HepG2 (cell line): ENCODE measurements at regions not wholly inside any gene's neighbourhood (a gene's known extent, or its start where the extent isn't known, plus 50 kb on each side); places are given as distances from the start of the nearest gene placed in this dataset.

Experiments used
- ATAC-seq: fragments of 200-7000 bp; cut with Tn5 transposase; 3 replicates; pipeline ENCODE4 v1.9.1; 2020; ENCODE audit warnings: mild to moderate bottlenecking, moderate library complexity
- BruUV-seq: library from RNA; stranded (reverse); fragments of 400-500 nt; replicated peaks from 2 replicates; lab custom pipeline; 2021; lab: Mats Ljungman, UMichigan
- CTCF ChIA-PET: fragments of 300-600 bp; formaldehyde crosslinking; extraction: SDS; loops from one replicate; lab custom pipeline; 2021; ENCODE audit warnings: low total read pairs, inconsistent platforms, low intra/inter-chr PET ratio; lab: Yijun Ruan, JAX
- POLR2A ChIA-PET: fragments of 350-600 bp; sonication (Branson Sonifier 250); formaldehyde crosslinking; loops from one replicate; lab custom pipeline; 2020; ENCODE audit warnings: antibody characterized with exemption, inconsistent platforms; lab: Yijun Ruan, JAX
- DNase-seq: peaks from one replicate; pipeline ENCODE4 v3.0.0-alpha.2; 2015; ENCODE audit warnings: low spot score
- FAIRE-seq: peaks from 3 replicates; lab custom pipeline; 2011; peaks lifted over from hg19 to GRCh38; lab: Jason Lieb, UNC
- H2AFZ ChIP-seq: one replicate; pipeline ENCODE4 v1.6.1; 2011; ENCODE audit warnings: low read length, inconsistent platforms
- H3K27ac ChIP-seq: fragments of 300-600 bp; 3 replicates; pipeline ENCODE4 v1.8.0; 2011; ENCODE audit warnings: mixed run types, mild to moderate bottlenecking, mixed read lengths, low read length, inconsistent platforms; ENCODE audit not compliant: insufficient read depth; ENCODE audit errors: extremely low read length
- H3K27me3 ChIP-seq, 2 experiments: fragments of 200-600 bp in 1 of 2; 2 replicates in 1 of 2; 3 replicates in 1 of 2; pipeline versions ENCODE4 v1.6.0 to v1.8.0; 2011; ENCODE audit warnings: low read length in 2 of 2, mild to moderate bottlenecking in 2 of 2, moderate library complexity in 2 of 2, inconsistent platforms in 1 of 2; ENCODE audit not compliant: insufficient read depth in 2 of 2, control insufficient read depth in 1 of 2
- H3K36me3 ChIP-seq, 2 experiments: fragments of 200-600 bp in 1 of 2; replicated peaks in 1 of 2; 2 replicates in 1 of 2; 3 replicates in 1 of 2; pipeline versions ENCODE4 v1.5.1 to v1.8.0; 2011; ENCODE audit warnings: low read length in 2 of 2, inconsistent platforms in 1 of 2; ENCODE audit not compliant: insufficient read depth in 2 of 2, control insufficient read depth in 1 of 2
- H3K4me1 ChIP-seq: 2 replicates; pipeline ENCODE4 v1.5.1; 2012; ENCODE audit warnings: low read length, inconsistent platforms; ENCODE audit not compliant: insufficient read depth
- H3K4me2 ChIP-seq: 2 replicates; pipeline ENCODE4 v1.6.0; 2011; ENCODE audit warnings: low read depth, low read length, inconsistent platforms
- H3K4me3 ChIP-seq, 3 experiments: fragments of 200-600 bp in 1 of 3; sonication (generic), shearing (Covaris generic) in 1 of 3; replicated peaks in 1 of 3; 2 replicates each; pipeline ENCODE4 v1.5.1; 2011 to 2016; ENCODE audit warnings: low read length in 3 of 3, inconsistent platforms in 2 of 3, low read depth in 2 of 3, mild to moderate bottlenecking in 2 of 3, control low read depth in 1 of 3, mixed read lengths in 1 of 3; ENCODE audit not compliant: insufficient read depth in 1 of 3
- H3K79me2 ChIP-seq: one replicate; pipeline ENCODE4 v1.6.1; 2011; ENCODE audit warnings: low read length, inconsistent platforms; ENCODE audit not compliant: insufficient read depth
- H3K9ac ChIP-seq: 2 replicates; pipeline ENCODE4 v1.6.0; 2011; ENCODE audit warnings: mild to moderate bottlenecking, low read depth, low read length, inconsistent platforms; ENCODE audit not compliant: insufficient read depth
- H3K9me3 ChIP-seq: 2 replicates; pipeline ENCODE4 v1.5.1; 2012; ENCODE audit warnings: mild to moderate bottlenecking, low read length
- H4K20me1 ChIP-seq: 2 replicates; pipeline ENCODE4 v1.6.0; 2011; ENCODE audit warnings: inconsistent platforms, mild to moderate bottlenecking, low read length, moderate library complexity; ENCODE audit not compliant: insufficient read depth
- ELF1 ChIP-seq: sonication (generic); formaldehyde crosslinking; IDR thresholded peaks from 2 replicates; pipeline ENCODE4 v1.4.0; 2020; ENCODE audit warnings: missing genetic modification reagents
- HNRNPUL1 ChIP-seq: fragments of 200-400 bp; formaldehyde crosslinking; IDR thresholded peaks from 2 replicates; pipeline ENCODE4 v1.6.1; 2017; ENCODE audit warnings: low read depth, mild to moderate bottlenecking, low read length, moderate library complexity
- ZBTB39 ChIP-seq: sonication (generic); formaldehyde crosslinking; IDR thresholded peaks from 2 replicates; pipeline ENCODE4 v1.5.0; 2020; ENCODE audit warnings: missing genetic modification reagents
- ZNF431 ChIP-seq: sonication (generic); formaldehyde crosslinking; IDR thresholded peaks from 2 replicates; pipeline ENCODE4 v1.9.0; 2022; ENCODE audit warnings: missing genetic modification reagents, low read depth, mild to moderate bottlenecking, borderline replicate concordance
- WGBS: methylation state at CpG from one replicate; pipeline ENCODE4 v1.1.6; 2017; ENCODE audit warnings: low lambda C conversion rate; 5-methylcytosine and 5-hydroxymethylcytosine counted together
- in situ Hi-C: cut with HindIII; loops from 2 replicates; pipeline ENCODE4 v1.10.0; 2017; ENCODE audit warnings: low pct_unique_long_range_greater_than_20kb; ENCODE audit not compliant: extremely low pct_ligation_motif_present
- intact Hi-C: fragments of 100-400 bp; cut with micrococcal nuclease; formaldehyde crosslinking; loops from one replicate; pipeline ENCODE4 v1.10.0; 2022; ENCODE audit not compliant: unreplicated experiment

GRCh38 chr2:242022550-242023290, 153.2 kb downstream of the RTP5 start (continued):
- TF ChIP-seq ZBTB39: no peak
- no peak for TF ChIP-seq ELF1 (CRISPR knock-in tag)

GRCh38 chr2:242024751-242025355, 155.3 kb downstream of the RTP5 start:
- no peak for FAIRE-seq
- no peak for DNase-seq

More at GRCh38 chr2:242024751-242025355, 155.3 kb downstream of the RTP5 start:
- intact Hi-C loops: loop anchor here (5.0 kb wide), 1 partner anchor 67 kb away; no protein-coding TSS in a partner anchor
- in situ Hi-C loops: no loop called here
- Histone ChIP-seq H3K9ac (no peak overlapping the region), H3K27me3 (peaks cover 2 to 49% of the 10 kb centered on the region in 2 experiments; a peak in 4 of 5 replicates), H2AFZ (no peak overlapping the region)
- ATAC-seq: no peak
- TF ChIP-seq ZNF431 (CRISPR knock-in tag): 0 out of 2 replicates have a peak, but pooled peaks have one; percentile 29
- no peak for TF ChIP-seq HNRNPUL1
- TF ChIP-seq, all 625 proteins: peak for 1
- no TSS peak for BruUV-seq
- H3K27ac ChIP-seq: no peak overlapping the region
- CTCF ChIA-PET: no interaction called here
- H3K79me2 ChIP-seq: no peaks in the 10 kb centered on the region
- no peaks in the 10 kb centered on the region for H3K36me3 ChIP-seq
- no peaks in the 10 kb centered on the region for H4K20me1 ChIP-seq
- H3K4me1 ChIP-seq: peaks cover 55% of the 10 kb centered on the region
- H3K4me2 ChIP-seq: peak overlapping the region; percentile 70
- no peaks in the 10 kb centered on the region for H3K9me3 ChIP-seq
- POLR2A ChIA-PET: interaction anchor here (1.3 kb wide), 1 partner anchor 14 kb away, joined by 4 read pairs; no protein-coding TSS in a partner anchor
- H3K4me3 ChIP-seq: no peak overlapping the region
- 66% methylated on average over 18 of the region's 18 CpGs for WGBS
